ENCODE measurements at regions not wholly inside any gene's neighbourhood (a gene's known extent, or its start where the extent isn't known, plus 50 kb on each side); places are given as distances from the start of the nearest gene placed in this dataset.

- peaks cover 4% of the 10 kb centered on the region; the same call in 1 of the 2 replicates for H3K9me3 ChIP-seq (ENCODE audit: control insufficient read depth, insufficient read depth, low read length)
Observed at GRCh38 chr10:81179324-81179723, 641.6 kb downstream of the SH2D4B start.

More at GRCh38 chr10:81179324-81179723, 641.6 kb downstream of the SH2D4B start:
- Histone ChIP-seq H3K36me3 (ENCODE audit: control insufficient read depth, insufficient read depth, low read length) (no peaks in the 10 kb centered on the region), H2BK120ac (ENCODE audit: low read depth, low read length) (no peak overlapping the region), H2BK15ac (ENCODE audit: low read depth, low read length) (no peak overlapping the region), H3K27ac (ENCODE audit: insufficient read depth, low read length) (no peak overlapping the region), H3K4me2 (ENCODE audit: low read depth, low read length) (no peak overlapping the region), H2AK9ac (replicated peaks; ENCODE audit: low read depth, low read length, poor library complexity) (no peak overlapping the region), H3K18ac (ENCODE audit: low read depth, low read length) (no peak overlapping the region), H3K23ac (ENCODE audit: low read depth, low read length) (no peak overlapping the region), H3K4ac (ENCODE audit: low read depth, low read length) (no peak overlapping the region), H3K27me3 (ENCODE audit: control insufficient read depth, insufficient read depth, low read length) (no peaks in the 10 kb centered on the region), H2AK5ac (ENCODE audit: low read depth, low read length) (no peak overlapping the region), H3K9ac (ENCODE audit: low read depth, low read length) (no peak overlapping the region), H2BK20ac (ENCODE audit: low read depth, low read length) (no peak overlapping the region), H3K79me1 (ENCODE audit: low read depth in 1 of 2, low read length in 2 of 2) (no peaks in the 10 kb centered on the region), H2AFZ (replicated peaks; ENCODE audit: low read length, poor library complexity) (no peak overlapping the region), H3K4me3 (ENCODE audit: insufficient read depth, low read depth, low read length) (no peak overlapping the region), H4K8ac (ENCODE audit: low read depth in 2 of 2, low read length in 2 of 2) (no peak overlapping the region), H3K4me1 (ENCODE audit: control insufficient read depth, insufficient read depth, low read length) (no peaks in the 10 kb centered on the region), H2BK5ac (ENCODE audit: low read depth, low read length, poor library complexity, severe bottlenecking) (no peak overlapping the region), H4K20me1 (ENCODE audit: insufficient read depth, low read length) (no peaks in the 10 kb centered on the region), H4K91ac (ENCODE audit: insufficient read depth, low read depth, low read length) (no peak overlapping the region), H4K5ac (ENCODE audit: low read depth, low read length) (no peak overlapping the region), H3K9me1 (ENCODE audit: insufficient read depth, low read length) (no peaks in the 10 kb centered on the region), H3K14ac (replicated peaks; ENCODE audit: low read depth, low read length) (no peak overlapping the region), H3K56ac (ENCODE audit: extremely low read depth, insufficient read depth, low read length) (no peak overlapping the region)
- DNase-seq, result no peak
- in situ Hi-C loops (cut with MboI; ENCODE audit: low sequenced_read_pairs), result no loop called here
- intact Hi-C loops (cut with micrococcal nuclease), result no loop called here
- no peak for ATAC-seq (ENCODE audit: low read depth)
- BruUV-seq (replicated peaks), result no TSS peak
- no CpG with 5 or more reads among the region's 3 CpGs for WGBS, 2 experiments (ENCODE audit: extremely low coverage in 2 of 2, insufficient read length in 1 of 2)
- ChIA-PET POLR2A (ENCODE audit: unreplicated experiment) (no interaction called here), CTCF (no interaction called here)
- no peak for TF ChIP-seq RFX5 (IDR thresholded peaks at IDR 0.05; ENCODE audit: low read depth, low read length)
- TF ChIP-seq USF2 (IDR thresholded peaks at IDR 0.05; ENCODE audit: low read depth, low read length), result no peak
- TF ChIP-seq ELK1 (IDR thresholded peaks at IDR 0.05; ENCODE audit: borderline replicate concordance, low read depth, low read length), result no peak
- TF ChIP-seq MXI1 (IDR thresholded peaks at IDR 0.05; ENCODE audit: borderline replicate concordance, low read depth, low read length), result no peak
- no peak for TF ChIP-seq RCOR1 (IDR thresholded peaks at IDR 0.05; ENCODE audit: insufficient replicate concordance, low read length)
- dilution Hi-C loops (cut with HindIII; ENCODE audit: low sequenced_read_pairs, unreplicated experiment), result no loop called here

Measured in IMR-90 (cell line).